ENCODE measurements at regions not wholly inside any gene's neighbourhood (a gene's known extent, or its start where the extent isn't known, plus 50 kb on each side); places are given as distances from the start of the nearest gene placed in this dataset.

DNA sequence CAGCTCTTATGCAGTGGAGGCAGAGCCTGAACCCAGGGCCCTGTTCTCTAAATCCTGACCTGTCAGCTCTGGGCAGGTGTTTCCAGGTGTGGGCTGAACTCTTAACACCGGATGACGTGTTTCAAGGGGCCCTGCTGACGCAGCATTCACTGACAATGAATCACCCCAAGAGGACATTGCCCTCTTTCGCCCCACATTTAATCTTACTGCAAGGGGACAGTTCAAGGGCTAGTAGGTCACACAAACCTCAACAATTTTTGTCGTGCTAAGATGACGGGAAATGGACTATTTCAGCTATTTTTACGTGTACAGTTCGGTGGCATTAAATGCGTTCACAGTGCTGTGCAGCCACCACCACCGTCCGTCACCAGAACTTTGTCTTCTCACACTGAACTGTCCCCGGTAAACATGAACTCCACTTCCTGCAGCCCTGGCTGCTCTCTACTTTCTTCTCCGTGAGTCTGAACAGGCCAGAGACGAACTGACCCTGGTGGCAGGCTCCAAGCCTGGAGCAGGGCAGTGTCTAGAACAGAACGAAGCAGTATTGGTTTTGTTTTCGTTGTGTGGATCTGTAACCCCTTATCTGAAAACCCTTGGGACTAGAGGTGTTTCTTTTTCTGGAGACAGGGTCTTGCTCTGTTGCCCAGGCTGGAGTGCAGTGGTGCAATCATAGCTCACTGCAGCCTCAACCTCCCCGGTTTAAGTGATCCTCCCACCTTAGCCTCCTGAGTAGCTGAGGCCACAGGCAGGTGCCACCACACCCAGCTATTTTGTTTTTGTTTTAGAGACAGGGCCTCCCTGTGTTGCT, 88.4 kb upstream of the CIBAR2 start:
- no peaks in the 10 kb centered on the region for H3K36me3 ChIP-seq (ENCODE audit: insufficient read depth)
- no peak overlapping the region for H3K9ac ChIP-seq
- no peaks in the 10 kb centered on the region for H3K79me2 ChIP-seq (ENCODE audit: insufficient read depth, low read depth)
- H2AFZ ChIP-seq (ENCODE audit: low read depth): no peak overlapping the region
- H3K4me2 ChIP-seq: no peak overlapping the region
- TF ChIP-seq, protein P1, sequence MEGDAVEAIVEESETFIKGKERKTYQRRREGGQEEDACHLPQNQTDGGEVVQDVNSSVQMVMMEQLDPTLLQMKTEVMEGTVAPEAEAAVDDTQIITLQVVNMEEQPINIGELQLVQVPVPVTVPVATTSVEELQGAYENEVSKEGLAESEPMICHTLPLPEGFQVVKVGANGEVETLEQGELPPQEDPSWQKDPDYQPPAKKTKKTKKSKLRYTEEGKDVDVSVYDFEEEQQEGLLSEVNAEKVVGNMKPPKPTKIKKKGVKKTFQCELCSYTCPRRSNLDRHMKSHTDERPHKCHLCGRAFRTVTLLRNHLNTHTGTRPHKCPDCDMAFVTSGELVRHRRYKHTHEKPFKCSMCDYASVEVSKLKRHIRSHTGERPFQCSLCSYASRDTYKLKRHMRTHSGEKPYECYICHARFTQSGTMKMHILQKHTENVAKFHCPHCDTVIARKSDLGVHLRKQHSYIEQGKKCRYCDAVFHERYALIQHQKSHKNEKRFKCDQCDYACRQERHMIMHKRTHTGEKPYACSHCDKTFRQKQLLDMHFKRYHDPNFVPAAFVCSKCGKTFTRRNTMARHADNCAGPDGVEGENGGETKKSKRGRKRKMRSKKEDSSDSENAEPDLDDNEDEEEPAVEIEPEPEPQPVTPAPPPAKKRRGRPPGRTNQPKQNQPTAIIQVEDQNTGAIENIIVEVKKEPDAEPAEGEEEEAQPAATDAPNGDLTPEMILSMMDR (conservative IDR thresholded peaks at IDR 0.05; ENCODE audit: low read depth, low read length): no peak
- no peak overlapping the region for H3K27ac ChIP-seq
- no peaks in the 10 kb centered on the region for H4K20me1 ChIP-seq (ENCODE audit: insufficient read depth)
- no peaks in the 10 kb centered on the region for H3K4me1 ChIP-seq (ENCODE audit: low read depth, poor library complexity, severe bottlenecking)
- H3K27me3 ChIP-seq (ENCODE audit: insufficient read depth, low read depth): peaks cover 88% of the 10 kb centered on the region
- no peak overlapping the region for H3K4me3 ChIP-seq (IDR thresholded peaks at IDR 0.05; ENCODE audit: insufficient read depth, low read depth, low read length)

DNA sequence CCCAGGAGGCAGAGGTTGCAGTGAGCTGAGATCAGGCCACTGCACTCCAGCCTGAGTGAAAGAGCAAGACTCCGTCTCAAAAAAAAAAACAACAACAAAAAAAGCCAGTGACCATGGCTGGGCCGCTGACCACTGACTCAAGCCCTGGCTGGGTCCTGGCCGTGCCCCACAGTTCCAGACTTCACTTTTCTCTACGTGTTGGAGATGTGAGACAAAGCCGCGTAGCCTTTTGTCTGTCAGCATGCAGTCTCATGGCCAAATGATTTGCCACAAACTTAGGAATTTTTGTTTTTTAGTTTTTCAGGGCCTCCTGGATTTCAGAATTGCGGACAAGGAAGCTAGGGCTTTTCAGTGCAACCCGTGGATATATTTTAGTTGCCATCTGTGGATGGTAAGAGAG, 89.3 kb upstream of the CIBAR2 start:
- no peak overlapping the region for H2AFZ ChIP-seq (ENCODE audit: low read depth)
- no peak overlapping the region for H3K9ac ChIP-seq
- H3K27ac ChIP-seq: no peak overlapping the region
- H3K4me3 ChIP-seq (IDR thresholded peaks at IDR 0.05; ENCODE audit: insufficient read depth, low read depth, low read length): no peak overlapping the region
- no peaks in the 10 kb centered on the region for H3K4me1 ChIP-seq (ENCODE audit: low read depth, poor library complexity, severe bottlenecking)
- H3K79me2 ChIP-seq (ENCODE audit: insufficient read depth, low read depth): no peaks in the 10 kb centered on the region
- H3K36me3 ChIP-seq (ENCODE audit: insufficient read depth): no peaks in the 10 kb centered on the region
- no peak overlapping the region for H3K4me2 ChIP-seq
- TF ChIP-seq, protein P1 (conservative IDR thresholded peaks at IDR 0.05; ENCODE audit: low read depth, low read length): no peak
- H4K20me1 ChIP-seq (ENCODE audit: insufficient read depth): no peaks in the 10 kb centered on the region
- H3K27me3 ChIP-seq (ENCODE audit: insufficient read depth, low read depth): peaks cover 86% of the 10 kb centered on the region

DNA sequence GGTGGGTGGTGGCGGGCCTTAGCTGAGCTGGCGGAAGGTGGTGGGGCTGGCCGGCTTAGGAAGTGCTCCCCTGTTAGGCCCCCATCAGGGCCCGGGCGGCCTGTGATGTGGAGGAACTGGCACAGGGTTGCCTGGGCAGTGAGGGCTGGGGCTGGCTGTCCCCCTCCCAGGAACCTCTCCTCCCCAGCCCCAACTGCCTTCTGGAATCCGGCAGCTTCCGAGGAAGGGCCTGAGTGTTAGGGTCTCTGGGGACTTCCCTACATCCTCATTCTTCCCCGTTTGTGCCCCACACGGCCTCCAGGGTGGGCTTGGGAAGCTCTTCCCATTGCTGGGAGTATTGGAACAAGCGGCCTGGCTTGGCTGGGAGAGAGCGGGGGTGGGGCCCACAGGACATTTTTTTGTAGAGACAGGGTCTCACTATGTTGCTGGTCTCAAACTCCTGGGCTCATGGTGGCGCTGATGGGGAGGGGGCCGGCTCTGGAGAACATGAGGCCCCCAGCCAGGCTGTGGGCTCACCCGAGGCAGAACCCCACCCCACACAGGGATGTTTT, 89.9 kb upstream of the CIBAR2 start:
- Histone ChIP-seq H3K27ac (no peak overlapping the region), H2AFZ (ENCODE audit: low read depth) (no peak overlapping the region), H3K27me3 (ENCODE audit: insufficient read depth, low read depth) (peaks cover 83% of the 10 kb centered on the region), H3K36me3 (ENCODE audit: insufficient read depth) (no peaks in the 10 kb centered on the region), H3K4me1 (ENCODE audit: low read depth, poor library complexity, severe bottlenecking) (no peaks in the 10 kb centered on the region), H3K4me3 (IDR thresholded peaks at IDR 0.05; ENCODE audit: insufficient read depth, low read depth, low read length) (no peak overlapping the region), H3K79me2 (ENCODE audit: insufficient read depth, low read depth) (no peaks in the 10 kb centered on the region), H4K20me1 (ENCODE audit: insufficient read depth) (no peaks in the 10 kb centered on the region), H3K9ac (no peak overlapping the region), H3K4me2 (no peak overlapping the region)
- TF ChIP-seq, protein P1 (conservative IDR thresholded peaks at IDR 0.05; ENCODE audit: low read depth, low read length): no peak

DNA sequence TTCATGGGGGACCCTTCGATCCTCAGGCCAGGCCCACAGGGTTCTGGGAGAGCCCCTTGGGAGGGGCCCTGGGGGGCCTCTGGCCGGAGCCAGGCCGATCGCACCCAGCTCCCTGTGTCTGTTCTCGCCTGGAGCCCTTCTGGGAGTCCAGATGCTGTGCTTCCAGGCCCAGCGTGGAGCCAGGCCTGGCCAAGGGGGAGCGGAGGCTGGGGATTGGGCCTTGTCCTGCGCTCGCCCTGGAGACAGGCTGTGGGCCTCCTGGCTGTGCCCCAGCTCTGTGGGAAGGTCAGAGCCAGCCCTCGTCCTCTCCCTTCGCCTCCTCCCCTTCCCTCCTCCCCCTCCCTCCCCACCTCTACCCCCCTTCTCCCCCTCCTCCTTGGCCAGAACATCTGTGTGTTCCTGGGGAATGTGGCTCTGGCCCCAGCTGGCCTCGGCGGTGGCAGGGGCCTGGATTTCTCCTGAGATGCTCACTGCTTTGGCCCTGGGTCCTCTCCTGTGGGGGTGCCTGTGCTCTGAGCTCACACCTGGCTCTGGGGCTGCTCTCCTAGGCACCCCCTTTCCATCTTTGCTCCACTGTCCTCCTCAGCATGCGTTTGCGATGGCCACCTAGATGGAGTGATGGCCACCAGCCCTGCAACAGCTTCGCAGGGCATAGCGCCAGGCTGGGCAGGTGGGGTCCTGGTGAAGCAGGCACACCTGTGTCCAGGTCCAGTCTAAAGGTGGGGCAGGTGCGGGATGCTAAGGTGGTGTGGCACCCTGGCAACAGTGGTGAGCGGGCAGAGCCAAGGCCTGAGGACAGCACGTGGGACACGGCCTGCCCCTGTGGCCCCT, 90.6 kb upstream of the CIBAR2 start:
- TF ChIP-seq, protein P1 (conservative IDR thresholded peaks at IDR 0.05; ENCODE audit: low read depth, low read length): no peak
- Histone ChIP-seq H3K4me3 (IDR thresholded peaks at IDR 0.05; ENCODE audit: insufficient read depth, low read depth, low read length) (no peak overlapping the region), H3K36me3 (ENCODE audit: insufficient read depth) (no peaks in the 10 kb centered on the region), H3K27ac (no peak overlapping the region), H3K79me2 (ENCODE audit: insufficient read depth, low read depth) (no peaks in the 10 kb centered on the region), H3K9ac (no peak overlapping the region), H3K4me2 (no peak overlapping the region), H3K27me3 (ENCODE audit: insufficient read depth, low read depth) (peaks cover 83% of the 10 kb centered on the region), H3K4me1 (ENCODE audit: low read depth, poor library complexity, severe bottlenecking) (no peaks in the 10 kb centered on the region), H2AFZ (ENCODE audit: low read depth) (no peak overlapping the region), H4K20me1 (ENCODE audit: insufficient read depth) (no peaks in the 10 kb centered on the region)

Data from KMS-11 (cell line).